ENCODE measurements at regions not wholly inside any gene's neighbourhood (a gene's known extent, or its start where the extent isn't known, plus 50 kb on each side); places are given as distances from the start of the nearest gene placed in this dataset.
"Not testable (repeated sequence)": the region's sequence is repeated elsewhere in the genome, so short reads cannot be mapped to it uniquely, and the experiment has no call there.

GRCh38 chr3:10721101-10721500 lies 94.9 kb upstream of the SLC6A11 start:
- H3K9ac ChIP-seq (ENCODE audit: low read depth, low read length), result no peak overlapping the region
- no peaks in the 10 kb centered on the region for H3K4me1 ChIP-seq (ENCODE audit: control insufficient read depth, insufficient read depth, low read length)

DNA sequence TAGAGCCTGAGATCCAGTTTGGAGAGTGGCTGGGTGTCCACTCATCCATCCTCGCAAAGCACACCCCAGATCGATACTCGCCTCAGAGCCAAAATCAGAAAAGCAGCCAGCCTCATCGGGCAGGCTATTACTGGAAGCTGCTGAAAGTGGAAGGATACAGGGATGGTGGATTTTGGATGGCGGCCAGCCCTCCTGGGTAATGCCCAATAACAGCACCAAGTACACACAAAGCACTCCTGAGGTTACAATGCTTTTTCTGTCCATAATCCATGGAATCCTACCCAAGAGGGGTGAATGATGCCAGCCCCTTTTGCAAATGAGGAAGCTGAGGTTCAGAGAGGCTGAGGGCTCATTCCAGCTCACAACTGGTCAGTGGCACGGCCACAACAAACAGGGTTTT lies 93.1 kb upstream of the SLC6A11 start:
- no peaks in the 10 kb centered on the region for H3K27me3 ChIP-seq (ENCODE audit: control insufficient read depth, insufficient read depth, low read length)
- no peaks in the 10 kb centered on the region for H3K4me1 ChIP-seq (ENCODE audit: control insufficient read depth, insufficient read depth, low read length)
- no peaks in the 10 kb centered on the region for H3K9me3 ChIP-seq (ENCODE audit: control insufficient read depth, insufficient read depth, low read length)
- no peak overlapping the region for H3K4me3 ChIP-seq (ENCODE audit: low read depth, low read length)
- no peak overlapping the region for H3K27ac ChIP-seq (ENCODE audit: low read depth, low read length)
- H3K9ac ChIP-seq (ENCODE audit: low read depth, low read length), result no peak overlapping the region
- H3K36me3 ChIP-seq (ENCODE audit: control insufficient read depth, insufficient read depth, low read length), result no peaks in the 10 kb centered on the region

More at GRCh38 chr3:10721101-10721500, 94.9 kb upstream of the SLC6A11 start:
- Histone ChIP-seq H3K27ac (ENCODE audit: low read depth, low read length) (no peak overlapping the region), H3K4me3 (ENCODE audit: low read depth, low read length) (no peak overlapping the region), H3K27me3 (ENCODE audit: control insufficient read depth, insufficient read depth, low read length) (no peaks in the 10 kb centered on the region), H3K9me3 (ENCODE audit: control insufficient read depth, insufficient read depth, low read length) (no peaks in the 10 kb centered on the region), H3K36me3 (ENCODE audit: control insufficient read depth, insufficient read depth, low read length) (no peaks in the 10 kb centered on the region)

DNA sequence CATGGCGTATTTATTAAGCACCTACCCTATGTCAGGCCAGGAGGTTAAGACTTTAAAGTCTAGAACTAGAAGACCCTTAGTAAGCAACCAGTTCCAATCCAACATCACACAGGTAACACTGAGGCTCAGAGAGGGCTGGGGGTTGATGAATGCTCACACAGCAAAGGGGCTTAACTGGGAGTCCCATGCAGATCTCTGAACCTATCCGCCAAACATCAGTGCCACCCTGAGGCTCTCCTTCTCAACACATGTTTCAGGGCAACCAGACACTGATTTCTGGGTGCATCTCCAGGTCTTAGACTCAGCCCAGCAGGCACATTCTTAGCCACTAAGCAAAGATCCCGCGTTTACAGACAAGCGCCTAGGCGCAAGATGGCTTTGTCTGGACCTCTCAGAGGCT lies 92.0 kb upstream of the SLC6A11 start:
- no peak overlapping the region for H3K27ac ChIP-seq (ENCODE audit: low read depth, low read length)
- H3K9me3 ChIP-seq (ENCODE audit: control insufficient read depth, insufficient read depth, low read length), result no peaks in the 10 kb centered on the region
- H3K36me3 ChIP-seq (ENCODE audit: control insufficient read depth, insufficient read depth, low read length), result no peaks in the 10 kb centered on the region
- no peak overlapping the region for H3K4me3 ChIP-seq (ENCODE audit: low read depth, low read length)
- H3K9ac ChIP-seq (ENCODE audit: low read depth, low read length), result no peak overlapping the region
- no peaks in the 10 kb centered on the region for H3K4me1 ChIP-seq (ENCODE audit: control insufficient read depth, insufficient read depth, low read length)
- no peaks in the 10 kb centered on the region for H3K27me3 ChIP-seq (ENCODE audit: control insufficient read depth, insufficient read depth, low read length)

- Histone ChIP-seq H3K27ac (ENCODE audit: low read depth, low read length) (no peak overlapping the region), H3K27me3 (ENCODE audit: control insufficient read depth, insufficient read depth, low read length) (no peaks in the 10 kb centered on the region), H3K9ac (ENCODE audit: low read depth, low read length) (no peak overlapping the region), H3K4me1 (ENCODE audit: control insufficient read depth, insufficient read depth, low read length) (no peaks in the 10 kb centered on the region), H3K36me3 (ENCODE audit: control insufficient read depth, insufficient read depth, low read length) (no peaks in the 10 kb centered on the region), H3K9me3 (ENCODE audit: control insufficient read depth, insufficient read depth, low read length) (no peaks in the 10 kb centered on the region), H3K4me3 (ENCODE audit: low read depth, low read length) (no peak overlapping the region)
Measured at GRCh38 chr3:10725067-10725466, 91.0 kb upstream of the SLC6A11 start.

DNA sequence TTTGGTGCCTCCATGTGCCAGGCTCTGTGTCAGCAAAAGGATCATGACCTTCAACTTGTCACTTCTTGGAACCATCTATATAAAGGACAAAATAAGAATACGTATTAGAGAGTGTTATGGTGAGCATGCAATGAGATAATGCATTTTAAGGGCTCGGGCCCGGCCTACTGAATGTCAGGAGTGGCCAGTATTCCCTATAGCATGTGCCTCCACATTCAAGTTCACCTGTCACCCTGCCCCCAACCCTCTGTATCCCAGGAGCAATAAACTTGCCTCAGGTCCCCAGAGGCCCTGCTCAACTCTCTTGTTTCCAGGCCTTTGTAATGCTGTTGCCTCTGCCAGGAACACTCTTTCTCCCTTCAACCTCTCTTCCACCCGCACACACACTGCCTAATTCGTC lies 90.2 kb upstream of the SLC6A11 start:
- H3K36me3 ChIP-seq (ENCODE audit: control insufficient read depth, insufficient read depth, low read length), result no peaks in the 10 kb centered on the region
- no peak overlapping the region for H3K4me3 ChIP-seq (ENCODE audit: low read depth, low read length)
- no peak overlapping the region for H3K9ac ChIP-seq (ENCODE audit: low read depth, low read length)
- no peak overlapping the region for H3K27ac ChIP-seq (ENCODE audit: low read depth, low read length)
- H3K4me1 ChIP-seq (ENCODE audit: control insufficient read depth, insufficient read depth, low read length), result no peaks in the 10 kb centered on the region
- no peaks in the 10 kb centered on the region for H3K27me3 ChIP-seq (ENCODE audit: control insufficient read depth, insufficient read depth, low read length)
- H3K9me3 ChIP-seq (ENCODE audit: control insufficient read depth, insufficient read depth, low read length), result no peaks in the 10 kb centered on the region

- Histone ChIP-seq H3K9ac (ENCODE audit: low read depth, low read length) (no peak overlapping the region), H3K27me3 (ENCODE audit: control insufficient read depth, insufficient read depth, low read length) (no peaks in the 10 kb centered on the region), H3K9me3 (ENCODE audit: control insufficient read depth, insufficient read depth, low read length) (no peaks in the 10 kb centered on the region), H3K27ac (ENCODE audit: low read depth, low read length) (no peak overlapping the region), H3K4me1 (ENCODE audit: control insufficient read depth, insufficient read depth, low read length) (no peaks in the 10 kb centered on the region), H3K4me3 (ENCODE audit: low read depth, low read length) (no peak overlapping the region), H3K36me3 (ENCODE audit: control insufficient read depth, insufficient read depth, low read length) (no peaks in the 10 kb centered on the region)
Measured at GRCh38 chr3:10726787-10727186, 89.2 kb upstream of the SLC6A11 start.

- no peaks in the 10 kb centered on the region for H3K27me3 ChIP-seq (ENCODE audit: control insufficient read depth, insufficient read depth, low read length)
- no peak overlapping the region for H3K27ac ChIP-seq (ENCODE audit: low read depth, low read length)
- no peaks in the 10 kb centered on the region for H3K36me3 ChIP-seq (ENCODE audit: control insufficient read depth, insufficient read depth, low read length)
- no peak overlapping the region for H3K9ac ChIP-seq (ENCODE audit: low read depth, low read length)
- no peak overlapping the region for H3K4me3 ChIP-seq (ENCODE audit: low read depth, low read length)
- peaks cover 19% of the 10 kb centered on the region for H3K9me3 ChIP-seq (ENCODE audit: control insufficient read depth, insufficient read depth, low read length)
- no peaks in the 10 kb centered on the region for H3K4me1 ChIP-seq (ENCODE audit: control insufficient read depth, insufficient read depth, low read length)
Measured at GRCh38 chr3:10729439-10729838, 86.6 kb upstream of the SLC6A11 start.

DNA sequence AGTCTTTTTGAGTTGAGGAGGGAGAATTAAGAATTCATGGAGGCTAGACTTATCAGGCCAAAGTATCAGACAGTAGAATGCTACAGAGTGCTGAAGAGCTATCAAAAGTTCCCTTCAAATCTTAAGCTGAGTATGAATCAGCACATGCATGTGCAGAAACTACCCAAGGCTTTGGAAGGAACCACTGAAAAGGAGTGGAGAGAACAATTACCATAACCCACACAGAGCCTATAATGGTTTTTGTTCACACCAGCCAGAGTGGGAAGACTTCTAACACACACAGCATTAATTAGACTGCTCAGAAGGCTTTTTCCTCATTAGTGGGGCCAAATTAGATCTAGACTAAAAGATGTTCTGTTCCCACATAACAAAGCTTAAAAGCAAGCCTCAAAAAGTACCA lies 83.7 kb upstream of the SLC6A11 start:
- no peaks in the 10 kb centered on the region for H3K4me1 ChIP-seq (ENCODE audit: control insufficient read depth, insufficient read depth, low read length)
- H3K9me3 ChIP-seq (ENCODE audit: control insufficient read depth, insufficient read depth, low read length), result peaks cover 19% of the 10 kb centered on the region
- H3K27me3 ChIP-seq (ENCODE audit: control insufficient read depth, insufficient read depth, low read length), result no peaks in the 10 kb centered on the region
- no peak overlapping the region for H3K9ac ChIP-seq (ENCODE audit: low read depth, low read length)
- H3K27ac ChIP-seq (ENCODE audit: low read depth, low read length), result no peak overlapping the region
- no peak overlapping the region for H3K4me3 ChIP-seq (ENCODE audit: low read depth, low read length)
- no peaks in the 10 kb centered on the region for H3K36me3 ChIP-seq (ENCODE audit: control insufficient read depth, insufficient read depth, low read length)

- Histone ChIP-seq H3K9me3 (ENCODE audit: control insufficient read depth, insufficient read depth, low read length) (peaks cover 19% of the 10 kb centered on the region), H3K27ac (ENCODE audit: low read depth, low read length) (no peak overlapping the region), H3K9ac (ENCODE audit: low read depth, low read length) (no peak overlapping the region), H3K4me1 (ENCODE audit: control insufficient read depth, insufficient read depth, low read length) (no peaks in the 10 kb centered on the region), H3K36me3 (ENCODE audit: control insufficient read depth, insufficient read depth, low read length) (no peaks in the 10 kb centered on the region), H3K27me3 (ENCODE audit: control insufficient read depth, insufficient read depth, low read length) (peaks cover 3% of the 10 kb centered on the region; the same call in 1 of the 2 replicates), H3K4me3 (ENCODE audit: low read depth, low read length) (no peak overlapping the region)
Measured at GRCh38 chr3:10733297-10733696, 82.7 kb upstream of the SLC6A11 start.

GRCh38 chr3:10736444-10736843 lies 79.6 kb upstream of the SLC6A11 start:
- H3K9me3 ChIP-seq (ENCODE audit: control insufficient read depth, insufficient read depth, low read length), result peaks cover 19% of the 10 kb centered on the region
- H3K27ac ChIP-seq (ENCODE audit: low read depth, low read length); H3K36me3 ChIP-seq (ENCODE audit: control insufficient read depth, insufficient read depth, low read length); H3K9ac ChIP-seq (ENCODE audit: low read depth, low read length); H3K4me1 ChIP-seq (ENCODE audit: control insufficient read depth, insufficient read depth, low read length); H3K4me3 ChIP-seq (ENCODE audit: low read depth, low read length): not testable (repeated sequence)
- H3K27me3 ChIP-seq (ENCODE audit: control insufficient read depth, insufficient read depth, low read length), result peaks cover 13% of the 10 kb centered on the region

- Histone ChIP-seq H3K9ac (ENCODE audit: low read depth, low read length) (no peak overlapping the region), H3K4me1 (ENCODE audit: control insufficient read depth, insufficient read depth, low read length) (no peaks in the 10 kb centered on the region), H3K4me3 (ENCODE audit: low read depth, low read length) (no peak overlapping the region), H3K27me3 (ENCODE audit: control insufficient read depth, insufficient read depth, low read length) (peaks cover 13% of the 10 kb centered on the region), H3K27ac (ENCODE audit: low read depth, low read length) (no peak overlapping the region), H3K9me3 (ENCODE audit: control insufficient read depth, insufficient read depth, low read length) (peaks cover 13% of the 10 kb centered on the region), H3K36me3 (ENCODE audit: control insufficient read depth, insufficient read depth, low read length) (no peaks in the 10 kb centered on the region)
Measured at GRCh38 chr3:10737785-10738184, 78.2 kb upstream of the SLC6A11 start.

All from HUES48 (cell line).